ENCODE measurements at regions not wholly inside any gene's neighbourhood (a gene's known extent, or its start where the extent isn't known, plus 50 kb on each side); places are given as distances from the start of the nearest gene placed in this dataset.

DNA sequence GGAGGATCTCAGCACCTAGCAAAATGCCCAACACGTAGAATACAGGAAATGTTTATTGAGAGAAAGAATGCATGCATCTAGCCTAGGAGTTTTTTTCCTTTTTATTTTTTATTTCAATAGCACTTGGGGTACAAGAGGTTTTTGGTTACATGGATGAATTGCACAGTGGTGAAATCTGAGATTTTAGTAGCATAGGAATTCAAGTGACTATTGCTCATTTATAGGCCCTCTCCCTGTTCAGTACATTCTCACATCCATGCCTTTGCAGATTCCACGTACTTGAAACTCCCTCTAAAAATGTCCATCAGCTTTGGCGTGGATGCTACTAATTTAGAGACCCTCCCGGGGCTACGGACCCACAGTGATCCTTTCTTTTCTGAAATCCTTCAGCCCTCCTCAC is 61.7 kb upstream of the PIAS1 start:
- TF ChIP-seq, protein P1, sequence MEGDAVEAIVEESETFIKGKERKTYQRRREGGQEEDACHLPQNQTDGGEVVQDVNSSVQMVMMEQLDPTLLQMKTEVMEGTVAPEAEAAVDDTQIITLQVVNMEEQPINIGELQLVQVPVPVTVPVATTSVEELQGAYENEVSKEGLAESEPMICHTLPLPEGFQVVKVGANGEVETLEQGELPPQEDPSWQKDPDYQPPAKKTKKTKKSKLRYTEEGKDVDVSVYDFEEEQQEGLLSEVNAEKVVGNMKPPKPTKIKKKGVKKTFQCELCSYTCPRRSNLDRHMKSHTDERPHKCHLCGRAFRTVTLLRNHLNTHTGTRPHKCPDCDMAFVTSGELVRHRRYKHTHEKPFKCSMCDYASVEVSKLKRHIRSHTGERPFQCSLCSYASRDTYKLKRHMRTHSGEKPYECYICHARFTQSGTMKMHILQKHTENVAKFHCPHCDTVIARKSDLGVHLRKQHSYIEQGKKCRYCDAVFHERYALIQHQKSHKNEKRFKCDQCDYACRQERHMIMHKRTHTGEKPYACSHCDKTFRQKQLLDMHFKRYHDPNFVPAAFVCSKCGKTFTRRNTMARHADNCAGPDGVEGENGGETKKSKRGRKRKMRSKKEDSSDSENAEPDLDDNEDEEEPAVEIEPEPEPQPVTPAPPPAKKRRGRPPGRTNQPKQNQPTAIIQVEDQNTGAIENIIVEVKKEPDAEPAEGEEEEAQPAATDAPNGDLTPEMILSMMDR (IDR thresholded peaks at IDR 0.05; ENCODE audit: low read depth, low read length, poor library complexity, severe bottlenecking), result no peak
- TF ChIP-seq EZH2phosphoT487 (IDR thresholded peaks at IDR 0.05; ENCODE audit: borderline replicate concordance, low read length), result no peak
